ENCODE measurements at regions not wholly inside any gene's neighbourhood (a gene's known extent, or its start where the extent isn't known, plus 50 kb on each side); places are given as distances from the start of the nearest gene placed in this dataset.

DNA sequence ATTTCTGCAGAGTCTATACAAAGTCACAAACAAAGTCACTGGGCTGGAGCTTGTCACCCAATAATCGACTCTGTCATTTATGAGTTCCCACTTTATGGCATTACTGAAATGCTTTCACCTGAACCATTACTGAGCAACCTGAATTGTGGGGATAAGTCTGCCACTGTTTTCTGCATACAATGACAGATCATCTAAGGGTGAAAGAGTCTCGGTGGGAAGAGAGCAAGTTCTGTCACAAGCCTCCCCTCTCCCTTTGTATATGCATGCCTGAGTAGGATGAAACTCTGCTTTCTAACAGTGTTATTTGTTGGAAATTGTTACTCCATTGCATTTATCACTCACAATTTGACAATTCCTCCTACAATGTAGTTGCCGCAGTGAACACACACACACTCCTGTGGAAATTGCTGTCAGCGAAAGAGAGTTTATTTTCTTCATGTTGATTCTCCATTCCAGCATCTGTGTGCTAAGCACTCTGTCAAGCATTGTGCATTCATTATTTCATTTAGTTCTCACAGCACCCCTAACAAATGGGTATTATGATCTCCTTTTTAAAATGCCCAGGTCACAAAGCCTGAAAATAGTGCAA lies 1732.4 kb upstream of the CDH6 start:
- TF ChIP-seq, protein P1, sequence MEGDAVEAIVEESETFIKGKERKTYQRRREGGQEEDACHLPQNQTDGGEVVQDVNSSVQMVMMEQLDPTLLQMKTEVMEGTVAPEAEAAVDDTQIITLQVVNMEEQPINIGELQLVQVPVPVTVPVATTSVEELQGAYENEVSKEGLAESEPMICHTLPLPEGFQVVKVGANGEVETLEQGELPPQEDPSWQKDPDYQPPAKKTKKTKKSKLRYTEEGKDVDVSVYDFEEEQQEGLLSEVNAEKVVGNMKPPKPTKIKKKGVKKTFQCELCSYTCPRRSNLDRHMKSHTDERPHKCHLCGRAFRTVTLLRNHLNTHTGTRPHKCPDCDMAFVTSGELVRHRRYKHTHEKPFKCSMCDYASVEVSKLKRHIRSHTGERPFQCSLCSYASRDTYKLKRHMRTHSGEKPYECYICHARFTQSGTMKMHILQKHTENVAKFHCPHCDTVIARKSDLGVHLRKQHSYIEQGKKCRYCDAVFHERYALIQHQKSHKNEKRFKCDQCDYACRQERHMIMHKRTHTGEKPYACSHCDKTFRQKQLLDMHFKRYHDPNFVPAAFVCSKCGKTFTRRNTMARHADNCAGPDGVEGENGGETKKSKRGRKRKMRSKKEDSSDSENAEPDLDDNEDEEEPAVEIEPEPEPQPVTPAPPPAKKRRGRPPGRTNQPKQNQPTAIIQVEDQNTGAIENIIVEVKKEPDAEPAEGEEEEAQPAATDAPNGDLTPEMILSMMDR (IDR thresholded peaks at IDR 0.05): no peak
- no peak for TF ChIP-seq ZFX (IDR thresholded peaks at IDR 0.05; ENCODE audit: borderline replicate concordance)
